ENCODE measurements at regions not wholly inside any gene's neighbourhood (a gene's known extent, or its start where the extent isn't known, plus 50 kb on each side); places are given as distances from the start of the nearest gene placed in this dataset.

DNA sequence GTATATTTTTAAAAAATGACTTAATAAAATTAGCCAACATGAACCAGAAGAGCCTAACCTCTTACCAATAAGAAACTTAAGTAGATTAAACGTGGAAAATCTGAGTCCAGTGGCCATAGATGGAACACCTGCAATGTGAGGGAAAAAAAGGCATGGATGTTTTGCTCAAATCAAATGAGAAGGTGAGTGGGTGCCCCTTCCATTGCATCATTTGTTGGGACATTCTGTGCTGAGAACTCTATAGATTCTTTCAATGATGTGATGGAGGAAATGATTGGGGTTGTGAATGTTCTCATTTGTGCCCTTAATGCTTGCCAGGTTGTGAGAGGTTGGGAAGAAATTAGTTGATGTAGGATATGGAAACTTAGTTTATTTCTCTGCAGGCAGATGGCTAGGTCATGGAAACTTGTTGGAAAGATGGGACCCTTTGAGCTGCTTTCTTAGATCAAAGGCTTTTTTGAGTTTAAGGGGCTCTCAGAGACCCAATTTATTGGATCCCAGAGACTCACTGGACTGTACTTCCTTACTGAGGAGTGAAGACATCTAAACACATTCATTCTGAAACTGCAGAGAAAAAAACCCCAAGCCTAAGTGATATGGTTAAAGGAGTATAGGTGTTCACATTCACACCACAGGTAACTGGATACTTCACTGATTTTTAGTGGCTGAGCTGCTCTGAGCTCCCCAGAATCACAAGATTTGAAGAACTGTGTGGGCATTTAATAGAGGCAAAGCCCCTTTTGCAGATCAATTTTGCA lies 95.9 kb downstream of the DACT1 start:
- TF ChIP-seq, protein P1, sequence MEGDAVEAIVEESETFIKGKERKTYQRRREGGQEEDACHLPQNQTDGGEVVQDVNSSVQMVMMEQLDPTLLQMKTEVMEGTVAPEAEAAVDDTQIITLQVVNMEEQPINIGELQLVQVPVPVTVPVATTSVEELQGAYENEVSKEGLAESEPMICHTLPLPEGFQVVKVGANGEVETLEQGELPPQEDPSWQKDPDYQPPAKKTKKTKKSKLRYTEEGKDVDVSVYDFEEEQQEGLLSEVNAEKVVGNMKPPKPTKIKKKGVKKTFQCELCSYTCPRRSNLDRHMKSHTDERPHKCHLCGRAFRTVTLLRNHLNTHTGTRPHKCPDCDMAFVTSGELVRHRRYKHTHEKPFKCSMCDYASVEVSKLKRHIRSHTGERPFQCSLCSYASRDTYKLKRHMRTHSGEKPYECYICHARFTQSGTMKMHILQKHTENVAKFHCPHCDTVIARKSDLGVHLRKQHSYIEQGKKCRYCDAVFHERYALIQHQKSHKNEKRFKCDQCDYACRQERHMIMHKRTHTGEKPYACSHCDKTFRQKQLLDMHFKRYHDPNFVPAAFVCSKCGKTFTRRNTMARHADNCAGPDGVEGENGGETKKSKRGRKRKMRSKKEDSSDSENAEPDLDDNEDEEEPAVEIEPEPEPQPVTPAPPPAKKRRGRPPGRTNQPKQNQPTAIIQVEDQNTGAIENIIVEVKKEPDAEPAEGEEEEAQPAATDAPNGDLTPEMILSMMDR (IDR thresholded peaks at IDR 0.05), result no peak
- TF ChIP-seq EZH2 (IDR thresholded peaks at IDR 0.05; ENCODE audit: borderline replicate concordance, insufficient read depth, low read depth, low read length, poor library complexity, severe bottlenecking), result no peak

Measured in B cell (primary cell).